ENCODE measurements at regions not wholly inside any gene's neighbourhood (a gene's known extent, or its start where the extent isn't known, plus 50 kb on each side); places are given as distances from the start of the nearest gene placed in this dataset.

DNA sequence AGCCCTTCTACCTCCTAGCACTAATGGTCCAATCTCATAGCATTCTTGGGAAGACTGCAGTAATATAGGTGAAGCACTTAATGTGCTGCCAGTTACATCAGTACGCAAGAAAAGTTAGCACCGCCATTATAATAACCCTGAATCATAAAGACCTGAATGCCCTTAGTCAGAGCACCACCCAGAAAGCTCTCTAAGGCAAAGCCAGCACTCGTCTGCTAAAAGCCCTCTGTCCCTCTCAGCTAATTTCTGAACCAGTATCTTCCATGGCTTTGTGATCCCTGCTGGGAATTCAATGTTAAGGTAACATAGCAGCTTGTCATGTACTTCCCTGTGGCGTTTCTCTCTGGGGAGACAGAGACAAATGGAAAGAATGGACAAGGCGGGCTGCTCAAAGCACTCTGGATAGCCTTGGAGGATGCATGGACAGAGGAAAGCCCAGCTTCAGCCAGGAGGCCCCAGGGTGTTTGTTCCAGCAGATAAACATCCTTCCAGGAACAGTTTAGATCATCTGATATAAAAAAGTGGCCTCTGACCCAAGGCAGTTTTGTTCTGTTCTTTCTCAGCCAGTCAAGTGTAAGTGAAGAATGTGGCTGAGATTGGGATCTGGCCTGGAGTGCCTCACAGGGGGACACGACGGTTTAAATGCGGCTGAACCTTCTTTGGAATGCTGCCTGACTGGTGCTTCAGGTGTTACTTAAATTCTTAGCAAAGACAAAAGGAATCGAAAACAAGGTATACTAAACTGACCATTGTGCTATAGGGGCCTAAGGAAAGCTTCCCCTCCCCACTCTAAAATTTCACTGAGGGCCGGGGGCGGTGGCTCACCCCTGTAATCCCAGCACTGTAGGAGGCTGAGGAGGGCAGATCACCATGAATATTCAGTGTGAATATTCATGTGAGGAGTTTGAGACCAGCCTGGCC lies 58.1 kb upstream of the VTCN1 start:
- H3K4me1 ChIP-seq (ENCODE audit: control insufficient read depth in 1 of 2, insufficient read depth in 2 of 2, low read length in 2 of 2): peaks cover 0 to 4% of the 10 kb centered on the region in 2 donors
- intact Hi-C loops (cut with DNase I): no loop called here
- no peak overlapping the region for H3K4me3 ChIP-seq (ENCODE audit: low read length in 2 of 2)
- WGBS, 2 donors: 66 to 77% methylated on average over 11 of the region's 11 CpGs
- DNase-seq (no peak), ATAC-seq (ENCODE audit: low FRiP score) (peak; percentile 47)
- H3K9me3 ChIP-seq (ENCODE audit: control insufficient read depth, low read length): no peaks in the 10 kb centered on the region
- no peak overlapping the region for H3K27ac ChIP-seq (ENCODE audit: low read depth in 1 of 2, low read length in 2 of 2)
- no peaks in the 10 kb centered on the region for H3K27me3 ChIP-seq (ENCODE audit: control insufficient read depth in 1 of 2, insufficient read depth in 2 of 2, low read length in 1 of 2)
- no peaks in the 10 kb centered on the region for H3K36me3 ChIP-seq (ENCODE audit: control insufficient read depth in 1 of 2, insufficient read depth in 2 of 2, low read length in 1 of 2)

DNA sequence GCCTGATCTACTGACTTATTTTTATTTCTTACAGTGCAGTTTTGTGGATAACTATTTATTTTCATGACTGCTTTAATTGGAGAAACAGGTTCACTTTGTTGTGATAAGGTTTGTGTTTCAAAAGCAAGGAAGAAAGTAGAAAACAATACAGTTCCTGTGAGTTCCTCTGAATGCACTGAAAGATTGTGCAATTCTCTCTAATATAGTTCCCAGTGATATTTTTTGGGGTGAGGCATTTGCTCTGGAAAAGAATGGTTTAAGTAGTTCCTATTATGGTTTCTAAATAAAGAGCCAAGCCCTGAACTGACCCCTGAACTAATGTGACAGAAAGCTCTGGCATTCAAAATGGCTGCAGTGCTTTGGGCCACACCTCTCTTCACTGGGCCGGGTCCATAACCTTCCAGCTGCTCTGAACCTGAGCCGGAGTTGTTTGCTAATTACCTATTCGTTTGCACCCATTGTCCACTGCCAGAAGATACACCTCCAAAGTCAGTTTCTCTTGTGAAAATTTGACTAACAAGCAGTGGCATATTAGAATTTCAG lies 56.6 kb upstream of the VTCN1 start:
- Histone ChIP-seq H3K27me3 (ENCODE audit: control insufficient read depth in 1 of 2, insufficient read depth in 2 of 2, low read length in 1 of 2) (no peaks in the 10 kb centered on the region), H3K4me1 (ENCODE audit: control insufficient read depth in 1 of 2, insufficient read depth in 2 of 2, low read length in 2 of 2) (peaks cover 0 to 4% of the 10 kb centered on the region in 2 donors), H3K36me3 (ENCODE audit: control insufficient read depth in 1 of 2, insufficient read depth in 2 of 2, low read length in 1 of 2) (no peaks in the 10 kb centered on the region), H3K4me3 (ENCODE audit: low read length in 2 of 2) (no peak overlapping the region), H3K9me3 (ENCODE audit: control insufficient read depth, low read length) (no peaks in the 10 kb centered on the region), H3K27ac (ENCODE audit: low read depth in 1 of 2, low read length in 2 of 2) (no peak overlapping the region)
- no peak for ATAC-seq (ENCODE audit: low FRiP score)
- intact Hi-C loops (cut with DNase I): no loop called here
- WGBS, 2 donors: 84 to 90% methylated on average over 3 of the region's 3 CpGs
- DNase-seq: no peak

DNA sequence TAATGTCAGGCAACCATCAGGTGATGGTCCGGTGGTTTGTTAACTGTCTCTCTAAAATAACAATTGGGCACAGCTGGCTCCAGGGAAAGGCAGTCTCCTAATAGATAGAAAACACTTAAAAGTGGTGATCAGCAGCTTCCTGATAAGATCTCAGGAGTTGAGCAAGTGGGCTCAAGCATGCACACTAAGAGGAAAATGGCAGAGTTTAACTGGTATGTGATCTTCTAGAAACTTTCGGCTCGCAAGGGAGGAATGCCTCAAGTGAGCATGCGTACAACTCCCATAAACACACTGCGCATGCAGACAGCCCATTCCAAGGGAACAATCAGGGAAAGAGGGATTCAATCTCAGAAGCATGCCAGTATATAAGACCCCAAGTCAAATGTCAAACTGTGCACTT lies 52.2 kb upstream of the VTCN1 start:
- H3K27ac ChIP-seq (ENCODE audit: low read depth in 1 of 2, low read length in 2 of 2): no peak overlapping the region
- 92 to 94% methylated on average over 5 of the region's 5 CpGs for WGBS, 2 donors
- DNase-seq (no peak), ATAC-seq (ENCODE audit: low FRiP score) (no peak)
- peaks cover 0 to 3% of the 10 kb centered on the region in 2 donors for H3K4me1 ChIP-seq (ENCODE audit: control insufficient read depth in 1 of 2, insufficient read depth in 2 of 2, low read length in 2 of 2)
- no peaks in the 10 kb centered on the region for H3K36me3 ChIP-seq (ENCODE audit: control insufficient read depth in 1 of 2, insufficient read depth in 2 of 2, low read length in 1 of 2)
- intact Hi-C loops (cut with DNase I): no loop called here
- peaks cover 2% of the 10 kb centered on the region for H3K9me3 ChIP-seq (ENCODE audit: control insufficient read depth, low read length)
- no peak overlapping the region for H3K4me3 ChIP-seq (ENCODE audit: low read length in 2 of 2)
- H3K27me3 ChIP-seq (ENCODE audit: control insufficient read depth in 1 of 2, insufficient read depth in 2 of 2, low read length in 1 of 2): no peaks in the 10 kb centered on the region

DNA sequence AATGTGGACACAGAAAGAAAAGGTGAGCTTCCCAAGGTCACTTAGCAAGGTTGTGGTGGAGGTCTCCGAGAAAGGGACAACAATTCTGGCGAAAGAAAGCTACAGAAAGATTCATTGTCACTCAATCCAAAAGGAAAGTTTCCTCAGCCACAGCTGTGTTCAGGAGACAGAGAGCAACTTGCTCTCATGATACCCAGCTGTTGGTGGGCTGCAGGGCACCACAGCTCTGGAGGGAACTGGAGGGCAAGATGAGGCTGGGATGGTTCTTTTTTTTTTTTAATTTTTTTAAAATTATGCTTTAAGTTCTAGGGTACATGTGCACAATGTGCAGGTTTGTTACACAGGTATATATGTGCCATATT lies 50.7 kb upstream of the VTCN1 start:
- no peaks in the 10 kb centered on the region for H3K27me3 ChIP-seq (ENCODE audit: control insufficient read depth in 1 of 2, insufficient read depth in 2 of 2, low read length in 1 of 2)
- peaks cover 2% of the 10 kb centered on the region for H3K9me3 ChIP-seq (ENCODE audit: control insufficient read depth, low read length)
- no peaks in the 10 kb centered on the region for H3K4me1 ChIP-seq (ENCODE audit: control insufficient read depth in 1 of 2, insufficient read depth in 2 of 2, low read length in 2 of 2)
- ATAC-seq (ENCODE audit: low FRiP score) (no peak), DNase-seq (no peak)
- H3K4me3 ChIP-seq (ENCODE audit: low read length in 2 of 2): no peak overlapping the region
- intact Hi-C loops (cut with DNase I): no loop called here
- 86 to 93% methylated on average over 2 of the region's 2 CpGs for WGBS, 2 donors
- H3K27ac ChIP-seq (ENCODE audit: low read depth in 1 of 2, low read length in 2 of 2): no peak overlapping the region
- no peaks in the 10 kb centered on the region for H3K36me3 ChIP-seq (ENCODE audit: control insufficient read depth in 1 of 2, insufficient read depth in 2 of 2, low read length in 1 of 2)

DNA sequence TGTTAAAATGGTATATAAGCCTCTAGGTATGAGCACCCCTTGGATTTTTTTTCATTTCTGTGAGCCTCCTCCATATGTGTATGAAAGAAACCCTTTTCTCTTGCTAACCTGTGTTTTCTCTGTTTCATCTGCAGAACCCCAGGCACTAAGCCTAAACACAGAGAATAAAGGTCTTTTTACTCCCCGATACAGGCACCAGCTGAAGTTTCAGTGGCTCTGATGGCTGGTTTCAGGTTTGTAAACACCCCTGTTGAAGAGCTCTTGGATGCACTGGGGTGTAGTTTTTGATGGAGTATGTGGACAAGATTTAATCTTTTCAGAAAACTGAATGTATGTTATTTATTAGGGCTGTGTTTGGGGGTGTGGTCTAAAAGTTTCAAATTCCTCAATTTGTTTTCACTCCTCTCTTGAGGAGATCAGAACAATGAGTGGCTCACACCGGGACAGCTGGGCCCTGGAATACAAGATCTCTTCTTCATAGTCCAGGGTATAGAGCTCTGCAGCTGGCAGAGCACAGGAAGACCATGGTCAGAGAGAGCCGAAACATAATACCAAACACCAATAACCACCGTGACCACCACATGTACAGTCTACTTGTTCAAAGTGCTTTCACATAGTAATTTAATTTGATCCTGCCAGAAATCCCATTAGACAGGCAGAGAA lies 50.2 kb upstream of the VTCN1 start:
- ATAC-seq (ENCODE audit: low FRiP score): no peak

More for the DNA sequence above, 50.2 kb upstream of the VTCN1 start:
- intact Hi-C loops (cut with DNase I): no loop called here
- H3K9me3 ChIP-seq (ENCODE audit: control insufficient read depth, low read length): peaks cover 2% of the 10 kb centered on the region
- no peak for DNase-seq
- no peak overlapping the region for H3K4me3 ChIP-seq (ENCODE audit: low read length in 2 of 2)
- H3K4me1 ChIP-seq (ENCODE audit: control insufficient read depth in 1 of 2, insufficient read depth in 2 of 2, low read length in 2 of 2): no peaks in the 10 kb centered on the region
- H3K27me3 ChIP-seq (ENCODE audit: control insufficient read depth in 1 of 2, insufficient read depth in 2 of 2, low read length in 1 of 2): no peaks in the 10 kb centered on the region
- no peaks in the 10 kb centered on the region for H3K36me3 ChIP-seq (ENCODE audit: control insufficient read depth in 1 of 2, insufficient read depth in 2 of 2, low read length in 1 of 2)
- H3K27ac ChIP-seq (ENCODE audit: low read depth in 1 of 2, low read length in 2 of 2): no peak overlapping the region
- WGBS, 2 donors: 85% methylated on average over 4 of the region's 4 CpGs

Data from aorta (tissue), 5 donors.